ENCODE measurements at regions not wholly inside any gene's neighbourhood (a gene's known extent, or its start where the extent isn't known, plus 50 kb on each side); places are given as distances from the start of the nearest gene placed in this dataset.

GRCh38 chr12:107355004-107355565 lies 261.7 kb upstream of the CRY1 start:
- intact Hi-C loops (cut with DNase I) = no loop called here
- TF ChIP-seq CTCF (IDR thresholded peaks at IDR 0.05) = no peak
- TF ChIP-seq POLR2AphosphoS5 (IDR thresholded peaks at IDR 0.05) = no peak
- no peak for TF ChIP-seq POLR2A (IDR thresholded peaks at IDR 0.05)
- no peak for DNase-seq (ENCODE audit: low spot score)
- WGBS = 58% methylated on average over 10 of the region's 10 CpGs
- Histone ChIP-seq H3K27ac (no peak overlapping the region), H3K36me3 (no peaks in the 10 kb centered on the region), H3K27me3 (replicated peaks; ENCODE audit: insufficient read depth) (no peaks in the 10 kb centered on the region), H3K4me3 (no peak overlapping the region), H3K4me1 (replicated peaks) (no peaks in the 10 kb centered on the region), H3K9me3 (no peaks in the 10 kb centered on the region)

GRCh38 chr12:107355612-107356011 lies 262.3 kb upstream of the CRY1 start:
- intact Hi-C loops (cut with DNase I) = no loop called here
- Histone ChIP-seq H3K27ac (no peak overlapping the region), H3K27me3 (replicated peaks; ENCODE audit: insufficient read depth) (no peaks in the 10 kb centered on the region), H3K36me3 (no peaks in the 10 kb centered on the region), H3K9me3 (no peaks in the 10 kb centered on the region), H3K4me1 (replicated peaks) (no peaks in the 10 kb centered on the region), H3K4me3 (no peak overlapping the region)
- WGBS = 69% methylated on average over 1 of the region's 1 CpG
- no peak for DNase-seq (ENCODE audit: low spot score)
- TF ChIP-seq POLR2A (IDR thresholded peaks at IDR 0.05) (no peak), POLR2AphosphoS5 (IDR thresholded peaks at IDR 0.05) (no peak)

- Histone ChIP-seq H3K36me3 (no peaks in the 10 kb centered on the region), H3K9me3 (no peaks in the 10 kb centered on the region), H3K27ac (no peak overlapping the region), H3K27me3 (replicated peaks; ENCODE audit: insufficient read depth) (no peaks in the 10 kb centered on the region), H3K4me1 (replicated peaks) (no peaks in the 10 kb centered on the region), H3K4me3 (no peak overlapping the region)
- DNase-seq (ENCODE audit: low spot score) = no peak
- WGBS = 69% methylated on average over 7 of the region's 7 CpGs
- intact Hi-C loops (cut with DNase I) = no loop called here
- TF ChIP-seq POLR2AphosphoS5 (IDR thresholded peaks at IDR 0.05) = no peak
- no peak for TF ChIP-seq CTCF (IDR thresholded peaks at IDR 0.05)
- no peak for TF ChIP-seq POLR2A (IDR thresholded peaks at IDR 0.05)
Measured at GRCh38 chr12:107356266-107356936, 263.1 kb upstream of the CRY1 start.

- intact Hi-C loops (cut with DNase I) = no loop called here
- H3K9me3 ChIP-seq = no peaks in the 10 kb centered on the region
- no peak overlapping the region for H3K4me3 ChIP-seq
- TF ChIP-seq POLR2AphosphoS5 (IDR thresholded peaks at IDR 0.05) = no peak
- 63% methylated on average over 2 of the region's 2 CpGs for WGBS
- H3K4me1 ChIP-seq (replicated peaks) = no peaks in the 10 kb centered on the region
- no peak overlapping the region for H3K27ac ChIP-seq
- no peak for DNase-seq (ENCODE audit: low spot score)
- no peaks in the 10 kb centered on the region for H3K27me3 ChIP-seq (replicated peaks; ENCODE audit: insufficient read depth)
- no peaks in the 10 kb centered on the region for H3K36me3 ChIP-seq
Measured at GRCh38 chr12:107356937-107357295, 263.6 kb upstream of the CRY1 start.

GRCh38 chr12:107359382-107359781 lies 266.0 kb upstream of the CRY1 start:
- no peak overlapping the region for H3K27ac ChIP-seq
- intact Hi-C loops (cut with DNase I) = no loop called here
- no peaks in the 10 kb centered on the region for H3K36me3 ChIP-seq
- no peak for DNase-seq (ENCODE audit: low spot score)
- H3K27me3 ChIP-seq (replicated peaks; ENCODE audit: insufficient read depth) = no peaks in the 10 kb centered on the region
- TF ChIP-seq POLR2AphosphoS5 (IDR thresholded peaks at IDR 0.05) (no peak), POLR2A (IDR thresholded peaks at IDR 0.05) (no peak), CTCF (IDR thresholded peaks at IDR 0.05) (no peak)
- WGBS = 41% methylated on average over 4 of the region's 4 CpGs
- H3K9me3 ChIP-seq = no peaks in the 10 kb centered on the region
- H3K4me1 ChIP-seq (replicated peaks) = no peaks in the 10 kb centered on the region
- no peak overlapping the region for H3K4me3 ChIP-seq

- no peak for DNase-seq (ENCODE audit: low spot score)
- Histone ChIP-seq H3K4me3 (no peak overlapping the region), H3K4me1 (replicated peaks) (no peaks in the 10 kb centered on the region), H3K9me3 (no peaks in the 10 kb centered on the region), H3K27me3 (replicated peaks; ENCODE audit: insufficient read depth) (no peaks in the 10 kb centered on the region), H3K36me3 (no peaks in the 10 kb centered on the region), H3K27ac (no peak overlapping the region)
- TF ChIP-seq POLR2A (IDR thresholded peaks at IDR 0.05) (no peak), POLR2AphosphoS5 (IDR thresholded peaks at IDR 0.05) (no peak), CTCF (IDR thresholded peaks at IDR 0.05) (no peak)
- intact Hi-C loops (cut with DNase I) = no loop called here
Measured at GRCh38 chr12:107360033-107360432, 266.7 kb upstream of the CRY1 start.
